Medulla oblongata (tissue), 1 donor: ENCODE measurements at regions not wholly inside any gene's neighbourhood (a gene's known extent, or its start where the extent isn't known, plus 50 kb on each side); places are given as distances from the start of the nearest gene placed in this dataset.
"Not testable (repeated sequence)": the region's sequence is repeated elsewhere in the genome, so short reads cannot be mapped to it uniquely, and the experiment has no call there.

Experiments
- DNase-seq: peaks from one replicate; pipeline ENCODE4 v3.0.0-alpha.2; 2015; ENCODE audit errors: extremely low spot score

DNA sequence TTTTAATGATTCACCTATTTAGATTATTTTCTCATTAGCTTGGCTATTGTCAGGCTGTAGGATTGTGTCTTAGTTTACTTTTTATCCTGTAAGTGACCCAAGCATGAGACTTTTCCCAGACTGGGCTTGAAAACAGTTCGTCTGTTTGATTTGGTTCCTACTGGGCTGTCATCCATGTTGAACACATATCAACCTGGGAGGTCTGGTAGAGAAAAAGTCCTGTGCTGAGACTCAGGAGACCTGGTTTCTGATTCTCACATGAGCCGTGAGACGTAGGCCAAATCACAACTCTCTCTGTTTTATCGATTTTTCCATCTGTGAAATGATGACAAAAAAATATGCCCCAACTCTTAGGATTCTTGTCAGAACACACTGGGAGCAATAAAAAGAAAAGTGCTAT, 98.8 kb upstream of the GALNT15 start:
- DNase-seq = no peak

DNA sequence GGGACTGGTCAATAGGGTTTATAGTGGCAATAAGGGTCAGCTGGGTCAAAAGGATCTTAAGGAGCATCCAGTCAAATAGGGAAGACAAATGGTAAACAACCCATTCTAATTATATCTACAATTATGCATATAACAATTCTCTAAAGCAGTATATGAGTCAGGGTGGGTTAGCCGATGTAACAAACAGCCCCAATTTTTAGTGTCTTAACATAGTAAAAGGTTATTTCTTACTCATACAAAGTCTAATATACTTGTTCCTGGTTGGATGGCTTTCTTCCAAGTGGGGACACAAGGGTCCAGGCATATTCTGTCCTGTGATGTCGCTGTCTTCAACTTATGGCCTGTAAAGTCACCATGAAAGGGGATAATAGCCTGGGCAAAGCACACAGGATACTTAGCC, 97.9 kb upstream of the GALNT15 start:
- no peak for DNase-seq

DNA sequence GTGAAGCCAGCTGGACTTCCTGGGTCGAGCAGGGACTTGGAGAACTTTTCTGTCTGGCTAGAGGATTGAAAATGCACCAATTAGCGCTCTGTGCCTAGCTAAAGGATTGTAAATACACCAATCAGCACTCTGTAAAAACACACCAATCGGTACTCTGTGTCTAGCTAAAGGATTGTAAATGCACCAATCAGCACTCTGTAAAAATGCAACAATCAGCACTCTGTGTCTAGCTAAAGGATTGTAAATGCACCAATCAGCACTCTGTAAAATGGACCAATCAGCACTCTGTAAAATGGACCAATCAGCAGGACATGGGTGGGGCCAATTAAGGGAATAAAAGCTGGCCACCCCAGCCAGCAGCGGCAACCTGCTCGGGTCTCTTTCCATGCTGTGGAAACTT, 97.3 kb upstream of the GALNT15 start:
- DNase-seq = not testable (repeated sequence)

DNA sequence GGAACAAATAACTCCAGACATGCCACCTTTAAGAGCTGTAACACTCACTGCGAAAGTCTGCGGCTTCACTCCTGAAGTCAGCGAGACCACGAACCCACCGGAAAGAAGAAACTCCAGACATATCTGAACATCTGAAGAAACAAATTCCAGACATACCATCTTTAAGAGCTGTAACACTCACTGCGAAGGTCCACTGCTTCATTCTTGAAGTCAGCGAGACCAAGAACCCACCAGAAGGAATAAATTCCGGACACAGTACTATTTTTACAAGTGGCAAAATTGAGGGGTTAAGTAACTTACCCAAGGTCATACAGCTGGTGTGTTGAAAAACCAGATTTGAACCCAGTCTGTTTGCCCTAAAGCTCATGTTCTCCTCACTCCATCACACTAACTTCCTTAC, 96.8 kb upstream of the GALNT15 start:
- not testable (repeated sequence) for DNase-seq

DNA sequence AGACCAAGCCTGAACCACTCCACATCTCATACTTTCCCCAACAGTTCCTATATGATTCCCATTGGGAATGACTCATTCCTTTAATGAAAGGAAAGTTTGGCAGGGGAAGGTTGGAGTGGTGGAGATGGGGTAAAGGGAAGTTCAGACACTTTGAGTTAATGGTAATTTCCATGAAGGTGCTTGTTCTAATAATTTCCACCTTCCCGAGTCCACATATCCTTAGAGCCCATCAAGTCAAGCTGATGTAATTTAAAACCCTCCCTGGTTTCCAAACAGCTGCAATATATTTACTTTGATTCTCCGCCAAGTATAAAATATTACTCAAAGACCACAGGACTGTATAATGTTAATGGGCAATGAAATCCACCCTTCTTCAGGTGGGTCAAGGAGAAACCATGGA, 95.0 kb upstream of the GALNT15 start:
- no peak for DNase-seq

DNA sequence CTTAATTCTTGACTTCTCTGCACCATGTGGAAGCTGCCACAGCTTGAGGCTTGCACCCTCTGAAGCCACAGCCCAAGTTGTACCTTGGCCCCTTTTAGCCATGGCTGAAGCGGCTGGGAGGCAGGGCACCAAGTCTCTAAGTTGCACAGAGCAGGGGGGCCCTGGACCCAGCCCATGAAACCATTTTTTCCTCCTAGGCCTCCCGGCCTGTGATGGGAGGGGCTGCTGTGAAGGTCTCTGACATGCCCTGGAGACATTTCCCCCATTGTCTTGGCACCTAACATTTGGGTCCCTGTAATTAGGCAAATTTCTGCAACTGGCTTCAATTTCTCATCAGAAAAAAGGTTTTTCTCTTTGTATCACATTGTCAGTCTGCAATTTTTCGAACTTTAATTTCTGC, 92.8 kb upstream of the GALNT15 start:
- no peak for DNase-seq

DNA sequence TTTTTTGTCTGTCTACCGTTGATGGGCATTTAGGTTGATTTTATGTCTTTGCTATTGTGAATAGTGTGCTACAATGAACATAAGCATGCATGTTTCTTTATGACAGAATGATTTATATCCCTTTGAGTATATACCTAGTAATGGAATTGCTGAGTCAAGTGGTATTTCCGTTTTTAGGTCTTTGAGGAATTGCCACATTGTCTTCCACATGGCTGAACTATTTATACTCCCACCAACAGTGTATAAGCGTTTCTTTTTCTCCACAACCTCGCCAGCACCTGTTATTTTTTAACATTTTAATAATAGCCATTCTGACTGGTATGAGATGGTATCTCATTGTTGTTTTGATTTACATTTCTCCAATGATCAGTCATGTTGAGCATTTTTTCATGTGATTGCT, 89.6 kb upstream of the GALNT15 start:
- no peak for DNase-seq

DNA sequence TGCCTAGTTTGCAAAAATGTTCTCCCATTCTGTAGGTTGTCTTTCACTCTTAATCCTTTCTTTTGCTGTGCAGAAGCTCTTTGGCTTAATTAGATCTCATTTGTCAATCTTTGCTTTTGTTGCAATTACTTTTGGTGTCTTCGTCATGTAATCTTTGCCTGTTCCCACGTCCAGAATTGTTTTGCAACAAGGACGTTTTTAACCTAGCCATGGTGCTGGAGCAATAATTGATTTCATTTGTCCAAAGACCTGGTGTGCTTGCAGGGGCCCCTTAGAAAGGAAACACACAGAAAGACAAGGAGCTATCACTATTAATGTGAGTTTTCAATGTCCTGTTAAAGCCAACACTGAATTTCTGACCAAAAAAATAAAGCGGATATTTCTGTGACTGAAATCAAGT, 89.1 kb upstream of the GALNT15 start:
- peak; percentile 32 for DNase-seq

DNA sequence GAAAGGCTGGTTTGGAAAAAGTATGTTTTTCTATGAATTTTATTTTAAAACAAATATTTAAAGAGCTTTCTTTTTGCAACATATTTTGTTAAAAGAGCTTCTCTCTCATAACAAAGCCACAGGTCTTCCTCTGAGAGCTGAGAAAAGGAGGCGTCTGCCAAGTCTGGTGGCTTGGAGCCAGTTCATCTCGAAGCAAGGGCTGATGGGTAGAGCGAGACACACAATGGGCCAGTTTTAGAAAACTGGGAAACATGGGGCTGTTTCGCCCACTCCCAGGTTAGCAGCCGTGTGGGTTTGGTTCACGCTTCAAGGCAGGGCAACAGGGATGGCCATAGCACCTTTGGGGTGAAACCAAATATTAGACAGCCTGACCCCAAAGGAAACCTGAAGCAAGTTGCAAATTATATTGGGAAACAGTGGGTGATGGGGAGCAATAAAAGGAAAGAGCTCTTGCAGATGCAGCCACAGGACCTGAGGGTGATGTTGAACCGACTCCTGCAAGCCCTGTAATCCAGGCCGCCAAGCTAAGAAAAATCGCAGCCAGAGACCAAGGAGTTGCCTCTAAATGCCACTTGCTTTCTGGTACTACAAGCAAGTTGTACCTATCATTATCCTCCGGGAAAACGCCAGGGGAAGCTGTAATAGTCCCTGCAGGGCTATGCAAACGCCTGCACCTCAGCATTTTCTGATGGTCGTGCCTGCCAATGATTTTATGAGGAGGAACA, 88.4 kb upstream of the GALNT15 start:
- peak; percentile 91 for DNase-seq

DNA sequence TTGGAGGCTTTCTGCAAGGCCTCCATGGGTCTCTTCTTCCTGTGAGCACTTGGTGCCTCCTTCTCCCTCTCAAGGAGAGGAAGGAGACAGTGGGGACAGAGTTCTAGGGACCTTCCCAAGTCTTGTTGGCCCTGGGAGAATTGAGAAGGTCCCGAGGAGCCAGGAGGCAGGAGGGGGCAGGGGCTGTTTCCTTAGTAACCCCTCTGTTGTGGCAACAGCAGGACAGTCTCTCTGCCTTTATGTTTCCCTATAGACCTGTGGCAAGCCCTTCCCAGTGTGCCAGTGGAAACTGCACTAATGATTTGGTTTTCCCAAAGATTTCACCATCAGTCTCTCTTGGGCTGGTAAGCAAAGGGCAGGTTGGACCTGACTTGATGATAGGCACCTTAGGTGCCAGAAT, 87.8 kb upstream of the GALNT15 start:
- DNase-seq = no peak

DNA sequence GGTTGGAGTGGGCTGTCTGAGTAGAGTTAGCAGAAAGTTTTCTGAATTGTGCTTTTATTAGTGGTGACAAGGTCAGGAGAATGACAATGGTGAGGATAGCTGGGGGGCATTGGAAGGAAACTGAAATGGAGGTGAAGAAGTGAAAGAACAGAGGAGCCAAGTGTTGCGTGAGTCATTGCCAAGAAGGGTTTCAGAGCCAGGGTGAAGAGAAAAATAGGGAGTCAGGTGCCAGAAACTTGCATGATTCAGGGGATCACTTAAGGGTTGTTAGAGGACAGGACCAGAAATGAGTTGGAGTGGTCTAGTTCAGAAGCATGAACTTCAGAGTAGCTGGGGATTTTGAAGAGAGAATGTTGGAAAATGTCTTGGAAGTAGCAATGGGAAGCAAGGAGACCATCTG, 86.0 kb upstream of the GALNT15 start:
- DNase-seq = no peak

DNA sequence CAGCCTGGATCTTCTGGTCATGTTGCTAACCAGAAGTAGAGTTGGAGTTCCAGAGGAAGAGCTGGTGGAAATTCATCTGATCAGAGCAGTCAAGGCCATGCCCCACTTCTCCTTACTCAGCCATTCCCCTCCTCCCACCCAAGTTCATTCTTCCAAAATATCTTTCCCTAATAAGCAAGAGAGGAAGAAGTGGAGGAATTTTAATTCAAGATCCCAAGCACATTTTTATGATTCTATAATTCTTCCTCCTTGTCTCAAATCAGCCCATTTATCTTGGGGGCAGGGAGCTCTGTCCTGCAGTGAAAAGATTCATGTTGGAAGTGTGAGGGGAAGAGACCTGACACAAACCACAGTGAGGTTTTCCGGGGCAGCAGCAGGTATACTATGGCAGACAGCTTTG, 85.0 kb upstream of the GALNT15 start:
- DNase-seq = no peak

DNA sequence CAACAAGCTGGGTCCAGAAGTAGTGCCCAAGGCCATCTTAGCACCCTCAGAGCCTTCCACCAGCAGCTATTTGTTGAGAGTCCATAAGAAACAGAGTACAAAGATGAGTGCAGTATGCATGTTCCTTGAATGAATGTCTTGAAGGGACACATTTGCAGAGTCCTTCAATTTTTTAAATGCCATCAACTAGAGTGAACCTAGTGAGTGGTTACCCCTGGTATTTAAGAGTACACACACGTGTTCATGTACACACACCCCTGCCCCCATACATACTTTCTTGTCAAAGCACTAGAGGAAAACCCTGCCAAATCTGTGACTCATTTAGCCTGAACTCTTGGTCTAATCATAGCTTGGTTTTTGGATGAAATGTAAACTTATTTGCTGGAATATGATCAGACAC, 84.5 kb upstream of the GALNT15 start:
- no peak for DNase-seq

DNA sequence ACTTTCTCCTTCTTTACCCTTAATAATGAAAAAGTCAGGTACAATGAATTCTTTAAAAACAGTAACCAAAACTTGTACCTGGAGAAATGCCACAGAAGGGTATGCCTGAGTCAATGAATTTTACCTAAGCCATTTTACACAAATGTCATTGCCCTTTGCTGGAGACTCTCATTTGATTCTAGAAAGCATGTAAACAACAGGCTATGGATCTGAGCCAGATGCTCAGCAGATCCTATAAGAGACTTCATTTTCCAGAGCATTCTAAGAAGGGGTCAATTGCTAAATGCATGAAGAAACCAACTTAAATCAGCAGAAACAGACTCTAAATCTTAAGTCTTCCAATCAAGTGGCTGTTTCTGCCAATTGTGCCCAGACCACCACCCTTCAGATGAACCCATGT, 83.8 kb upstream of the GALNT15 start:
- DNase-seq = no peak

DNA sequence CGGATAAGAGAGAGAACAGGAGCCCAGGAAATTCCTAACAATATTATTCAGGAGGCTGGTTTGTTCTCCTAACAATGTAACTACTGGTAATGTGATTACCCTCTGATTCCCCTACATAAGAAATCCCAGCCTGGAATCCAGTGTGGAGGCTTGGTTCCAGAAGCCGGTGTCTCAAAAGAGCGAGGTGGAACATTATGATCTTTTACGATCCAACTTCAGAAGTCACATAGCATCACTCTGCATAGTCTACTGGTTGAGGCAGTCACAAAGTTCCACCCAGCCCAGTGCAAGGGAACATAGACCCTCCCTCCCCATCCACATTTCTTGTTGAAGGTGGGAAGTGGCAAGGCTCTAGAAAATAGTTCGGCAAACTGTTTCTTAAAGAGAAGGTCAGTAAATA, 81.6 kb upstream of the GALNT15 start:
- no peak for DNase-seq

DNA sequence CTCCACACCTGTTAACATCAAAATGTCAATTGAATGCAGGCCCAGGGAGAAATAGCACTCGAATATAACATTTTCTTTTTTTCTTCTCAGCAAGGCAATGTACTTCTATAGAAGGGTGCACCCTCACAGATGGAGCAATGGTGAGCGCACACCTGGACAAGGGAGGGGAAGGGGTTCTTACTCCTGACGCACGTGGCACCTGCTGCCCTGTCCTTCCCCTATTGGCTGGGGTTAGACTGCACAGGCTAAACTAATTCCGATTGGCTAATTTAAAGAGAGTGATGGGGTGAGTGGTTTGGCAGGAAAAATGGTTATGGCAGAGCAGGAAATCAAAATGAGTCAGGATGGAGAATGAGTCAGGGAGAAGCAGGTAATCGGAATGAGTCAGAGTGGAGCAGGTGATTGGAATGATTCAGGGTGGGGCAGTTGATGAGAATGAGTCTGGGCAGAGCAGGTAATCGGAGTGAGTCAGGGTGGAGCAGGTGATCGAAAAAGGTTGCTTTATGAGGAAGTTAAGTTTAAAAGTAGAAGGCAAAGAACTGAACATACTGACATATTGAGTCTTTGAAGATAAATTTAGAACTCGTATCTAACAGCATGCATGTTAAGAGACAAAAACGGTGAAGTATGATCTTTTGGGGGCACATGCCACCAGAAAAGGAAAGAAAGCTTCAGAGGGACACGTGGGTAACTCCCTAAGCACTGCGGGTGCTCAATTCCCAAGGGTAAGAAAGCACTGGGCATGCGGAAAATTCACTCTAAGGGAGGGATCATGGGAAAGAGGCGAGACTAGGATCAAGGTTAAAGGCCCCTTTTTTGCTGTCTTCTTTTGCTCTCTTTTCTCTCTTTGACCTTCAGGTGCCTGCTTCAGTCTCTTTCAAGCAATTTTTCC, 72.9 kb upstream of the GALNT15 start:
- no peak for DNase-seq

DNA sequence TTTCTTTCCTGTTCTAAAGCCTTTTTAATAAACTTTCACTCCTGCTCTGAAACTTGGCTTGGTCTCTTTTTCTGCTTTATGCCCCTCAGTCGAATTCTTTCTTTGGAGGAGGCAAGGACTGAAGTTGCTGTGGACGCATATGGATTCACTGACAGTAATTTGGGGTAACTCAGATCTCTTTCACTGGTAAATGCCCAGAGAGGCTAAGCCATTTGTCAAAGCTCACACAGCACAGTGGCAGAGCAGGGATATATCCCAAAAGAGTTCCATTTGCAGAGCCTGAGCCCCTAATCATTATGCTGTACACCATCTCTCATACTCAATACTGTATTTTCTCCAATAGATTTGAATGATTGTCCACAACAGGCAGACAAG, 72.3 kb upstream of the GALNT15 start:
- DNase-seq = no peak

DNA sequence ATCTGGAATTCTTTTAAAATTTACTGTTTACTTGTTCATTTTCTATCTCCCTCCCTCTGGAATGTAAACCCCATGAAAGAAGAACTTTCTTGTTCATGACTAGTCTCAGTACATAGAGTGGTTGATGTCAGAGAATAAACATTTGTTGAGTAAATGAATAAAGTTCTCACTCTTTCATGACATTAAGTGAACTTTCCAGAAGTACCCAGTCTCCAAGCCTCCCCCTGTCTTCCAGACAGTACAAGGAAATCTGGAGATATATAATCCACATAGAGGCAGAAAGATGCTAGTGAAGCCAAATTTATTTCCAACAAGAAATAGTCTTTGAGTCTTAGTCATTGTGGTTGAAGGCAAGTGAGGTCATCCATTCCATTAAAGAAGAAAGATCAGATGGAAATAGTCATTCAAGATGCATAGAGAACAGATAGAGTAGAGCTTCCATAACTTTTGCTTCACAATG, 71.5 kb upstream of the GALNT15 start:
- DNase-seq = no peak

DNA sequence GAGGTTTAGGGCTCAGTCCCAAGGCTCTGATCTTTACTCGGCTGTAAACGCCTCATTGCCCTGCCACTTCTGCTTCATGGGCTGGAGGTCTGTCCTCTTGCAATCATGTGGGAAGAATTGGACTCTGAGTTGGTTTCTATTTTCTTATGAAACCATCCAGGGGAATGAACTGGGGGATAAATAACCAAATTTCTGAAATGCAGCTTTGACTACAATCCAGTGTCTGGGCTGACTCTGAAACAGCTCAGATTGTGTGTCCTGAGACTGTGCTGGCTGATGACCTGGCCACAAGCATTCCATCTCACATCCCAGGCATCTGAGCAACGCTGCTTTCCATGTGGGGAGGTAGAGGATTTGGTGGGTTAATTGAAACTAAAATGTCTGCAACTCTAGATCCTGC, 71.0 kb upstream of the GALNT15 start:
- DNase-seq = no peak

DNA sequence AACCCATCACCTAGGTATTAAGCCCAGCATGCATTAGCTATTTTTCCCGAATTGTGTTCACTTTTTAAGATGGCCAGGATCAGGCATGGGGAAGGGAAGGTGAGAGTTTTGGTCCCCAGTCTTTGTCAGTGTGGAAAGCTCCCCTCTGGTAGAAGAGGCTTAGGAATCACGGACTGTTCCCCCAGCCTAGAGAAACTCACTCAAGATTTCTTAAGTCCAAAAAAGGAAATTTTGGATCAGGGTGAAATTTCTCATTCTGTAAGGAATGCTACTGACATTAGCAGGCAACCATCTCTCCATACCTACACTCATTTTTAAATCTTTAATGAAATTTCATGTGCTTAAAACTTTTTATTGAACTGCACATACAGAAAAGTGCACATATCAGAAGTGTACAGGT, 70.3 kb upstream of the GALNT15 start:
- no peak for DNase-seq

DNA sequence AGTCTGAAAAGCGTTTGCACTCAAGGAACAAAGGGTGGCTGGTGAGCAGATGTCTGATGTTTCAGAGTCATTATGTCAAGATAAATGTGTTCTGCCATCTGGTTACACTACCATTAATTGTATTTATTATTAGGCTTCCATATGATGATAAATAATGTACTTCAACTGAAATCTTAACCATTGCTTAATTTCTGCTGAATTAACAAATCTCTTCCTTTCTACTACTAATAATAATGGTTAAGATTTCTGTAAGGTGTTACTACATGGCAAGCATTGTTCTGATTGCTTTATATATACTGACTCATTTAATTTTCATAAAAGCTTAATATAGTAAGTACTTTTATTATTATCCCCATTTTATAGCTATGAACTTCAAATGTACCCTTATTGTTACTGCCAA, 68.4 kb upstream of the GALNT15 start:
- DNase-seq = no peak

DNA sequence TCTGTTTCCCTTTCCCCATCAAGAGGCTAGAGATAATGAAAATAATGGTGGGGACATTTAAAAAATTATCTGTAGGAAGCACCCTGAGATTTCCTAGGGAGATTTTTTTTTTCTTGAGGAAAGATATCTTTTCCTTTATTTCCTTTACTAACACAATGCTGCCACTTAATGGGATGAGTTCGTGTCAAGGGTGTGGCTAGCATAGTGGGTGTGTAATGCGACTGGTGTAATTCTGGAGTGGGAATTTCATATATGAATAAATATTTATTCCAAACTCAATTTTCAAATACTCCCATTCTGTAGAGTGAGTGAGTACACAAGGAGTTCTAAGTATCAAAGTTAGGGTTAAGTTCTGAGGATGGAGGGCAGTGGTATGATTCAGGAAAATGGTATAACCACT, 66.1 kb upstream of the GALNT15 start:
- DNase-seq = no peak

DNA sequence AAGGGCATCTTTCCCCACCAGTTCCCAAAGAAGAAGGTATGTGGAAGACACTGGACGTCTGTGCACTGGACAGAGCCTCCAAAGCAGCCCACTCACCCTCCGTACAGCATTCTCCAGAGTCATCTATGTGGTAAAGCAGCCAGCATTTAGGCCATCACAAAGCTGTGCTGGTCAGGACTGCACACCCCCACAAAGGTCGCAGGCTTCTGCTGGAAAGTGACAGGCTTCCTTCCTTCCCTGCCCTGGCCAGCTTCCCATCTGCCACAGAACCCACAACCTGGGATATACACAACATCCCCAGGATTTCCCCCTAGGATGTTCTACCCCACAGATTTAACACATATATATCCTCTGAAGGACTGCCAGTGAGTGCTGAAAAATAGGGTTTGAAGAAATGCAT, 64.6 kb upstream of the GALNT15 start:
- DNase-seq = no peak
